AG10803 (cell line): ENCODE measurements at regions not wholly inside any gene's neighbourhood (a gene's known extent, or its start where the extent isn't known, plus 50 kb on each side); places are given as distances from the start of the nearest gene placed in this dataset.

Experiments
- DNase-seq: peaks from one replicate; pipeline ENCODE4 v3.0.0; 2010; ENCODE audit warnings: low read depth
- H3K4me3 ChIP-seq: 2 replicates; pipeline ENCODE4 v1.5.1; 2011; ENCODE audit warnings: mild to moderate bottlenecking, low read length, control low read depth
- TF ChIP-seq, protein P1 (sequence below): conservative IDR thresholded peaks from 2 replicates; pipeline ENCODE4 v1.5.1; 2011; ENCODE audit warnings: mild to moderate bottlenecking, low read length, control low read depth, inconsistent platforms

DNA sequence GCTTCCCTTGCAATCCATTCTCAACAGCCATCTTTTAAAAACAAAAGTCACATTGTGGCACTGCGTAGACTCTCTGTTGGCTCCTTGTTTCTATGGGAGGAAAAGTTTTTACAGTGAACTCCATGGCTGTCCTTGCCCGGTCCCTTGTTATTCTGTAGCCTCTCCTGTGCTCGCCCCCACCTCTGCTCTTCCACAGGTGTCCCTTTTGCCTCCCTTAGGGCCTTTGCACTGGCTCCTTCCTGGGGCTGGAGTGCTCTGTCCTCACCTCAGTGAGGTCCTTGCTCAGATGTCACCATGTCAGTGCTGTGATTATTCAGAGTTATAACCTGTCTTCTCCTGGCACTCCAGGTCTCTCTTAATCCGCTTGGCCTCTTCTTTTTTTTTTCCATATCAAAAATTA lies 308.8 kb downstream of the DOCK8 start:
- no peak for DNase-seq
- H3K4me3 ChIP-seq, result no peak overlapping the region
- TF ChIP-seq, protein P1, sequence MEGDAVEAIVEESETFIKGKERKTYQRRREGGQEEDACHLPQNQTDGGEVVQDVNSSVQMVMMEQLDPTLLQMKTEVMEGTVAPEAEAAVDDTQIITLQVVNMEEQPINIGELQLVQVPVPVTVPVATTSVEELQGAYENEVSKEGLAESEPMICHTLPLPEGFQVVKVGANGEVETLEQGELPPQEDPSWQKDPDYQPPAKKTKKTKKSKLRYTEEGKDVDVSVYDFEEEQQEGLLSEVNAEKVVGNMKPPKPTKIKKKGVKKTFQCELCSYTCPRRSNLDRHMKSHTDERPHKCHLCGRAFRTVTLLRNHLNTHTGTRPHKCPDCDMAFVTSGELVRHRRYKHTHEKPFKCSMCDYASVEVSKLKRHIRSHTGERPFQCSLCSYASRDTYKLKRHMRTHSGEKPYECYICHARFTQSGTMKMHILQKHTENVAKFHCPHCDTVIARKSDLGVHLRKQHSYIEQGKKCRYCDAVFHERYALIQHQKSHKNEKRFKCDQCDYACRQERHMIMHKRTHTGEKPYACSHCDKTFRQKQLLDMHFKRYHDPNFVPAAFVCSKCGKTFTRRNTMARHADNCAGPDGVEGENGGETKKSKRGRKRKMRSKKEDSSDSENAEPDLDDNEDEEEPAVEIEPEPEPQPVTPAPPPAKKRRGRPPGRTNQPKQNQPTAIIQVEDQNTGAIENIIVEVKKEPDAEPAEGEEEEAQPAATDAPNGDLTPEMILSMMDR, result no peak

DNA sequence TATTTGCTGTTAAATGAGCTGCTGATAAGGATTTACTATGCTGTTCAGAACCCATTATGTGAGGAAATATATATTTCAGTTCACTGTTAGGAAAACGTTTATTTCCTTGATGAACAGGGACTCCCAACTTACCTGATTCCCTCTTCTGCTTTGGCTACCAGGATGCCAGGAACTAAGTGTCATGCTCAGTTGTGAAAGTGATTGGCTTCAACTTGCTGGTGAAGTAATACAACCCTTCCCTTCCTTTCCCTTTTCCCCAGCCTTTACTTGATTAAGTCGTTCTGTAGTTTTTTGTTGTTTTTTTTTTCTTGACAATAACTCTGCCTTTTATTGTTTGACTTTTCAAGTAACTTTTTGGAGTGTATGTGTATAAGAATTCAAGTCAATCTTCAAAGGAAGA lies 309.3 kb downstream of the DOCK8 start:
- TF ChIP-seq, protein P1, result no peak
- H3K4me3 ChIP-seq, result no peak overlapping the region
- DNase-seq, result no peak

DNA sequence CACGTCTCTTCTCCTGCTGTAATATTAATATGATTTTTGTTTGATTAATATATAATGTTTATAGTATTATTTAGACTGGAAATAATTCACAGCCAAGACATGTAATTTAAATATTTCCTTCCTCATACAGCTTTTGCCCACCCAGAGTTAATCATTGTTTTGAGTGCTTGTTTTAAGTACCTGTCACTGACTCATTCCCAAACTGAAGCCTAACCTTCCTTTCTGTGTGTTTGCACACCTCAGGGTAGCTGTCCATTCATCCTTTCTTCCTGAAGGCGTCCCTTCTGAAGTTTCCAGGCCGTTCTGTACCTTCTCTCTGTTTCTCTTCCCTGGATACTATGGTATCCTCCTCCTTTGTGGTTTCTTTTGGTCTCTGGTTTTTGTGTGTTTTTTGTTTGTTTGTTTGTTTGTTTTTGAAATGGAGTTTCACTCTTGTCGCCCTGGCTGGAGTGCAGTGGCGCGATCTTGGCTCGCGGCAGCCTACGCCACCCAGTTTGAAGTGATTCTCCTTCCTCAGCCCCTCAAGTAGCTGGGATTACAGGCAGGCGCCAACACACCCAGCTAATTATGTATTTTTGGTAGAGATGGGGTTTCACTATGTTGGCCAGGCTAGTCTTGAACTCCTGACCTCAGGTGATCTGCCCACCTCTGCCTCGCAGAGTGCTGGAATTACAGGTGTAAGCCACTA lies 312.4 kb downstream of the DOCK8 start:
- TF ChIP-seq, protein P1, result no peak
- DNase-seq, result no peak
- no peak overlapping the region for H3K4me3 ChIP-seq

DNA sequence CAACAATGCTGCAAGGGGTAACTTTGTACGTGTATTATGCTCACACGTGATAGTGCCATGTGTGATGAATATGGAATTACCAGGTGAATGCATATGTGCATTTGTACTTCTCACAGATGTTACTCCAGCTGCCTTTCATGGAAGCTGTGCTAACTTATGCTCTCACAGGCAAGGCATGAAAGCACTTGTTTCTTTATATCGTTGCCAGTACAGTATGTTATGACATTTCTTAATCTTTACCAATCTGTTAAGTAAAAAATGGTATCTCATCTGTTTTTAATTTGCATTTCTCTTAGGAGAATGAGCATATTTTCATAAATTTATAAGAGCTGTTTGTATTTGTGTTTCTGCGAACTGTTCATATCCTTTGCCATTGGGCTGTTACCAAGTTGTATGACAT lies 311.8 kb upstream of the DMRT1 start:
- DNase-seq, result no peak
- TF ChIP-seq, protein P1, result no peak
- H3K4me3 ChIP-seq, result no peak overlapping the region

DNA sequence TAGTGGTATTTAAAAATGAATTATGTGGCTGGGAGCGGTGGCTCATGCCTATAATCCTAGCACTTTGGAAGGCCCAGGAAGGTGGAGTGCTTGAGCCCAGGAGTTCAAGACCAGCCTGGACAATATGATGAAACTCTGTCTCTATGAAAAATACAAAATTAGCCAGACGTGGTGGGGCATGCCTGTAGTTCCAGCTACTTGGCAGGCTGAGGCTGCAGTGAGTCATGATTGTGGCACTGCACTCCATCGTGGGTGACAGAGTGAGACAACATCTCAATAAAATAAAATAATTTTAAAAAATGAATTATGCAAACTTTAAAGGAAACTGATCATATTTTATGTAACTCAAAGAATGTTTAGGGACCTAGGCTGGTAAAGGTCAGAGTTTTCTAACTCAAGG lies 310.8 kb upstream of the DMRT1 start:
- peak; percentile 19 for DNase-seq
- TF ChIP-seq, protein P1, result no peak
- H3K4me3 ChIP-seq, result no peak overlapping the region

DNA sequence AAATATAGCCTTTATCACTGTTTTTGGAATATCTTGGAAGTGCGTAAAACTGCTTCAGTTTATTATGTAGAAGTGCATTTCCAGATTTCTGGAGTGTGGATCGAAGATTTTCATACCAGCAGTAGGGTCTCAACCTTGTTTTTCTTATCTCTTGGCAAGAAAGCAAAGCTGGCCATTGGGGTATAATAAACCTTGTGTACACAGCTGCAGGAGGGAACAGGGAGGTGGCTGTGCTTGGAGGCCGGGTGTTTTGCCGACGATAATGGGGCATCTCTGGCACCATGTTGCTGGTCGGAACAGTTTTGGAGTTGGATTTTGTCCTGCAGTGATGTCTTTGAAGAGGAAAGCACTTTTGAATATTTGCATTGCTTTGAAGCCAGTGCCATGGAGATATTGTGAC lies 308.8 kb upstream of the DMRT1 start:
- H3K4me3 ChIP-seq, result no peak overlapping the region
- no peak for DNase-seq
- TF ChIP-seq, protein P1, result no peak

DNA sequence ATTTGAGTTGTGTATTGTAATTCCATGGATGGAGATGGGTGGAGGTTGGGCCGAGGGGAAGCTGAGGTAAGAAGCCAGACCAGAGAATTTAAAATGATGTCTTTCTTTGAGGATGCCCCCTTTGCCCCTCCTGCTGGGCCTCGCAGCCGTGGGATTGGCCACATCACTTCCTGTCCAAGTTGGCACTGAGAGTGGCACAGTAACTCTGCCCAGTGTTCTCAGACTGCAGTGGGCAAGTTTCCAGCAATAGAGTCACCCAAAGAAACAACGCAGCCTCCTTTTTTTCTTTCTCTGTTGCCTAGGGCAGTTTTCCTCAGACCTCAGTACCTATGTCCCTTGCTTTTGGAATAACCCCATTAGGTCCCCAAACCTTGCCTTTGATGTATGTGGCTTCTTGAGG lies 306.6 kb upstream of the DMRT1 start:
- TF ChIP-seq, protein P1, result no peak
- DNase-seq, result no peak
- no peak overlapping the region for H3K4me3 ChIP-seq
